ENCODE measurements at regions not wholly inside any gene's neighbourhood (a gene's known extent, or its start where the extent isn't known, plus 50 kb on each side); places are given as distances from the start of the nearest gene placed in this dataset.
"Not testable (repeated sequence)": the region's sequence is repeated elsewhere in the genome, so short reads cannot be mapped to it uniquely, and the experiment has no call there.

DNA sequence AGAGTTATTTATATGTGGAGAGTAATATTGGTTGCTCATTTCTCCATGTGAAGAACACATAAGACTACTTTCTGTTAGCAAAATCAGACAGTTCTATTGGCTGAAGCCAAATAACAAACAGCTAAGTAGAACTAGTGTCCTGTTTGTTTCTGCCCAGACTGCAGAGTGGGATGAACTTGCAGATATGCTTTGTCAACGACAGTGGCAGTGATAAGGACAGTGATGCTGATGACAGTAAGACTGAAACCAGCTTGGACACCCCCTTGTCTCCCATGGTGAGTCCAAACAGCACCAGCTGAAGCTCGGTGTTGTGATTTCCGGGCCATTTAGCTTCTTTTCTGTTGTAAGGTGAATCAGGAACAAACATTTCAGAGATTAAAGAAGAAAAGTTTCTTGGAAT, 102.6 kb upstream of the IL12A start:
- no peak for DNase-seq

DNA sequence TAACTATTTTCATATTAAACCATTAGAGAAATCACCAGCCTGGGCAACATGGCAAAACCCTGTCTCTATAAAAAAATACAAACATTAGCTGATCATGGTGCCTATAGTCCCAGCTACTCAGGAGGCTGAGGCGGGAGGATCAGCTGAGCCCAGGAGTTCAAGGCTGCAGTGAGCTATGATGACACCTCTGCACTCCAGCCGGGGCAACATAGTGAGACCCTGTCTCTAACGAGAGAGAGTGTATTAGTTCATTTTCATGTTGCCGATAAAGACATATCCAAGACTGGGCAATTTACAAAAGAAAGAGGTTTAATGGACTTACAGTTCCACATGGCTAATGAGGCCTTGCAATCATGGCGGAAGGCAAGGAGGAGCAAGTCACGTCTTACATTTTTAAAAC, 102.1 kb upstream of the IL12A start:
- DNase-seq, result not testable (repeated sequence)

DNA sequence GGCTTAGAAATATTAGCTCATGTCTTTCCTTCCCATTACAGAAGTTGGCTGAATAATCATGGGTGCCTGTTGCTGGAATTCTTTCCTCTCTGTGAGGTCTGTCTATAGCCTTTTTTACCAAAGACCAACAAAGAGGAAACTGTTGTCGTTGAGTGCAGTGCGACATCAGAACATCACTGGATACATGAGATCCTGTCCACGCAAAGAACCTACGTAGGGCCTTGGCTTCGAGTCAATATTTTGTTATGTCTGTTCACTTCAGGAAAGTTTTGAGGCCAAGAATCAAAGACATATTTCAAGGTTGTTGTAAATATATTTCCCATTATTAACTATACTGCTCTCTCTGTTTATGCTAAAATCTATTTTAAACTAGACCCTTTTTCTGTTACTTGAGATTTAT, 101.5 kb upstream of the IL12A start:
- DNase-seq, result no peak

DNA sequence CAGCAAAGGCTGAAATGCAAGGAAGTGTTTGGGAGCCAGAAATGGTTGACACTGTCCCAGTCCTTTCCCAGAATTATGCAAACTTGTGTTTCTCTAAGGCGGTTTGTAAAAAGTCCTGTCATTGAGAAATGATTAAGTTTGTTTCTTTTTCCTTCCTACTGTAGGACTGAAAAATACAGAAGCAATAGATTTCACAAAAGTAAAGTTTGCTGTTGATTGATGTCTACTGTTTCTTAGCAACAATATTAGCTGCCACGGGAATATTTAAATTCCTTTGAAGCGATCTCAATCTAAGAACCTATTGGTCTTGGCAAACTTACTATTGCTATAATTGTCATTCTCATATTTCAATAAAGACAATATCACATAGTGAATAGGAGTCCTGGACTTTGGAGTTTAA, 100.7 kb upstream of the IL12A start:
- DNase-seq, result no peak

DNA sequence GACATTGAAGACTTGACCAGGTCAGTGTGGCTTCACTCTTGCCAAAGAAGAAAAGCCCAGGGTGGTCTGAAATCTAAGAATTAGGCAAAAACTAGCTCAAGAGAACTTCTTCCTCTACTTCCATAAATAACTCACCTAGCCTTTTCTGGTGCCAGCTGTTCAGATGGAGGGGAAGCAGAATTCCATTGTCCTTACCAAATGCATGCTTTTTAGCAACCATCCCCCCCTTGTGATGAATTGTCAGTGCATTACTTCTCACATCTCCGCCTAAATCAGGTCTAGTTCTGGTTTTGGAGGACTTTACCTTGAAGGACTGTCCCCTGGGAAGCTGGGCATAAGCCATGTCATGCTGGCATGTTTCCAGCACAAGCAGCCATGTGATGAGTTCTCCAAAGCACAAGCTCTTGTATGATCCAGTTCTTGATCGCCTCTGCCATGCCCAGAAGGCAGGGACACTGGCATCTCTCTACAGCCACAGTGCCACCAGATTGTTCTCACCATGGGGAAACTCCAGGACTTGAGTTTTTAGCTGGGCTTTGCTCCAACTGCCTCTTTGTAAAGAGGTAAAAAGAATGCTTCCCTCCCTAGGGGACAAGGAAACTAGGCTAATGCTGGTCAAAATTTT, 96.4 kb upstream of the IL12A start:
- no peak for DNase-seq

DNA sequence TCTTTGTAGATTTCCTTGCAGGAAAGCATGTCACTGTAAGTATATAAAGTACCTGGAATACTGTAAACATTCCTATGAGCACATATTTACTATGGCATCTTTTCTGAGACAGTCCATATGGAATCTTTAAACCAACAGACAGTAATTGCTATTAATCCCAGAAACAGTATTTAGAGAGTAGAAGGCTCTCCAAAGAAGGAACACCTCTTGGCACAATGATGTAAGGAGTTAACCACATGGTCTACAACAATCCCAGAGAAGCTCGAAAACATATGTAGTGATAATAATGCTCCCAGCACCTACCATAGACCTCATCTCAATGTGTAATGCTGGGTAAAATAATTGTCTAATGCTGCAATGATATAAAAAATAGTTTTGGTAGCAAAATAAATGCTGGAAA, 95.8 kb upstream of the IL12A start:
- DNase-seq, result no peak

DNA sequence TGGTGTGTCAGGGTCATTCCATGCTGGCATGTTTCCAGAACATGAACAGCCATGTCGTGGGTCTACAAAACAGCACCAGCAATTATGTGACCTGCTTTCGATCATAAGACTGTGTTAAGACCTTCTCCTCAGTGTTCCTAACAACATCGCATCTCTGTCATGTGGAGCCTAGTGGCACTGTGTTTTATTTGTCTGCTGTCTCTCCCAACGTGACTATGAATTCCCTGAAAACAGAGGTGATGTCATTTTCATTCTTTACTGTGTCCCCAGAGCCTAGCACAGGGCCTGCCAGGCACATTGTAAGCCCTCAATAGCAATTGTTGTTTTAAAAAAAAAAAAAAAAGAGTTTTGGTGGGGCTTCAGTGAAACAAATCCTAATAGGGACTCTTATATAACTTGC, 94.2 kb upstream of the IL12A start:
- no peak for DNase-seq

DNA sequence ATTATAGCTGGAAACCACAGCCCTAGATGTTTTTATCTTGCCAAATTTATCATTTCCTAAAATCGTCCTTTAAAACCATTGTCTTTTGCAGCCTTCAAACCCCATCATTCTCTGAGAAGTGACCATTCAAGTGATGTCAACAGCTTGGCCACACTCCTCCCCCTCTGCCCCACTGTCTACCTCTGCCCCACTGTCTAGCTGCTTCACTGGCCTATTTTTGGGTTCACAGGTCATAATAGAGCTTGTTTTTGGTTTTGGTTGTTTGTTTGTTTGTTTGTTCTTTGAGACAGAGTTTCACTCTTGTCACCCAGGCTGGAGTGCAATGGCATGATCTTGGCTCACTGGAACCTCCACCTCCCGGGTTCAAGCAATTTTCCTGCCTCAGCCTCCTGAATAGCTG, 93.2 kb upstream of the IL12A start:
- no peak for DNase-seq

DNA sequence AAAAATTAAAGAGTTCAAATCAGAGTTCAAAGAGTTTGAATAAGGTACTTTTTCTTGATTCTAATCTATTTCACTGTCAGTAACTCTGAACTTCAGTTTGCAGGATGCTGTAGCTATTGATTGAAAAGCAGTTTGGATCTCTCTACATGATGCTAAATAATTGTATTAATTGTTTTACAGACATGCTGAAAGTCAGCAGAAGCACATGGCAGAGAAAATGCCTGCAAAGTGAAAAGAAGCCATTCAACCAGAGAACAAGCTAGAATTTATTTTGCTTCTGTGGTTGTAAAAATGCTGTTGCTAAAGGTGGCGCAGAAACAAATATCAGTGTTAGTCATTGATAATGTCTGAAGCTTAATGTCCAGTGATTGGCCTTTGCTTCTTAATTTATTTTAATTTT, 92.1 kb upstream of the IL12A start:
- no peak for DNase-seq

DNA sequence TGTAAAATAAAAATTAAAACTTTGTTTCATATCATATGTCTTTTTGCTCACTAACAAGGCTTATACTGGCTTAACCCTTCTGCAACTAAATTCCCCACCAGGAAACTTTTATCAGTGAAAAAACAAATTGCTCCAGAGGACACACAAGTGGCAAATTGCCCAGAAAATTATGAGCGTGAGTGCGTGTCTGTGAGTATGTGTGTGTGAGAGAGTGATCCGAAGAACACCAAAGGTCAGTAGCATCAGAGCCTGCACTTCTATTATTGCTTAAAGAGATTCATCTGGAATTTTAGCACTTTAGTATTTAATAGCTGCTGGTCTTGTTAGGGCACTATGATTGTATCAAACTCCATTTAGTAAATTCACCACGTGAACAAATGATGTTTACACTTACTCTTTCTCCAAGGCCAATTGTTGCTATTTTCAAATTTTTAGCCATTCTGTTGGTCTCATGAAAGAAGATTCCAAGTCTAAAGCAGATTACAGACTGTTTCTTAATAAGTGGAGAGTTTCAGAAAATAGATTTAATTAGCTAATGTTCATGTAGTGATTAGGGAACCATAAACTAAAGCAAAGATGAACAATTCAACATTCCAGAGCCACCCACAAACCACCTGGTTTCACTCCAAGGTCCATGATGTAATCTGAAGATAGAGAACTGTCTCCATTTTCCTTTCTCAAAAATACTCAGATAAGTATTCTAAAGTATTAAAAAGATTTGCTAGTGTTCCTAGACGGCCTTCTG, 91.1 kb upstream of the IL12A start:
- no peak for DNase-seq

DNA sequence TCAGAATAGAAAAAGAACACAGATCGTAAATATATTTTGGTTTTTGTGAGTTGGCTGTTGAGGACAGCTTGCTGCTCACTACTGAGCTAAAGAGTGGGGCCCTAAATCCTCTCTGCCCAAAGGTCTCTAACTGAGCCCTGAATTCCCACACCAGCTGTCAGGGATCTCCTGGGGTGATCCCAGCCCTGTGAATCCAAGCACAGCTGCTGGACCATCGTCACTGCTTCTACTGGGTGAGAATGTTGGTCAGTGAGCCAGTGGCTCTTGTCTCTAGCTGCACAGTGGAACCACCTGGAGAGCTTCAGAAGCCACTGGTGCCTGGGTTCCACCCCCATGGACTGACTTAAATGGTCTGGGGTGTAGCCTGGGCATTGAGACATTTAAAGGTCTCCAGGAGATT, 90.5 kb upstream of the IL12A start:
- no peak for DNase-seq

DNA sequence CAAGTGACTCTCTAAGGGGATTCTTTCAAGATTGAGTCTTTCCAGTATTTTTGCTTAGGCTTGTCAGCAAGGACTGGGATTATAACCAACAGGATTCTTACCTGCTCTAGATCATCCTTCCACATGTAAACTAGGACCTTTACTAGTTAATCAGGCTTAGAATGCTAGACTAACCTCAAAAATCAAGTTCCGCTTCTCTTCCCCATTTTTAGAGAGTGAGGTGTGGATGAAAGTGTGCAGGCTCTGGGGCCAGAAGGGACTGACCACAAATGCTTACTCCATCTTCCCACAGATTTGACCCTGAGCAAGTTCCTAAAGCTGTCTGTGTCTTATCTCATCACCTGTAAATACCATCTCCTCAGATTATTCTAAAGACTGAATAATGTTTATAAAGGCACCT, 89.5 kb upstream of the IL12A start:
- no peak for DNase-seq

DNA sequence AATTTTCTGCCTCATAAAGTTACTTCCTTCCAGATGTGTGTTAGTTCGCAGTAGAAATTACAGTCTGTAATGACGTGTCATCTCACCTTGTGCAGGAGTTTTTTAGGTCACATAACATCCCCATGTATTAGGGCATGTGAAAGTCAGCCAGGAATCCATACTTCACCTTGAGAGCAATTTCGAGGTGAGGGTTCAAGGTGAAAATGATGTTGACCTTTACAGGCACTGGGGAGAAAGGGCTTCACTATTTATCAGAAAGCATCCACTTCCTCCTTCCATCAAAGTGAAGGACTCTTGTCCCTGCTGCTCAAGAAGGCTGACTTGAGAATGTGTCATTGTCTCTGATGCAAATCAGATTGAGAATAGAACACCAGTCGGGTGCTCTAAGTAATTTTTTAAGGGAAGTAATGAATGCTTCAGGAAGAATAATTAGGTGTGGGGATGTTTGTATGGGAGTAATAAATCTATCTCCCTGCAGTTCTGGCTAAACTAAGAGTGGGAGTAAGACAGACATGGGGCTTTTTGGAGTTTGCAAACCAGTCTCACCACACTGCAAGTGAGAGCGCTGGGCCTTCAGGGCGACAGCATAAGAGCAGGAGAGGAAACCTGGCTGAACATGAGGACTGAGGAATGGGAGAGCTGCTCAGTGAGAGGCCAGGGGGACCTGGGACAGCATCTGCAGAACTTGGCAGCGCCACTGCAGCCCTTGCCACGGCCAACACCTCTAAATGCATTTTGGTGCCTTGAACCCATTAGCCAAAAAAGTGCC, 85.9 kb upstream of the IL12A start:
- DNase-seq, result no peak

DNA sequence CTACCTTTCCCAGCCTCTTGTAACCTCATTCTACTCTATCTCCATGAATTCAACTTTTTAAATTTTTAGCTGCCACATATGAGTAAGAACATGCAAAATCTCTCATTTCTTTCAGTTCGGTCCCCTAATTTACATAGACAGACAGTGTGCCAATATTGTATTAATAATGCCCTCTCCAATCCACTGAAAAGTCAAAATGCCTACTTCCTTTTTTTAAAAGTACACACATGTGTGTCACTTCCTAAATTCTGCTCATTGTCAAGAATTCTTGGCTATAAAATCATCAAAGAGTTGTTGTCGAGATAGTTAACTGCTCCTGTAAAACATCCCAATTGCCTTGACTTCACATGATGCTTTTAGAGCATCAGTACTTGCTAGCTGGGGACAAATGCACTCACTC, 84.2 kb upstream of the IL12A start:
- no peak for DNase-seq

DNA sequence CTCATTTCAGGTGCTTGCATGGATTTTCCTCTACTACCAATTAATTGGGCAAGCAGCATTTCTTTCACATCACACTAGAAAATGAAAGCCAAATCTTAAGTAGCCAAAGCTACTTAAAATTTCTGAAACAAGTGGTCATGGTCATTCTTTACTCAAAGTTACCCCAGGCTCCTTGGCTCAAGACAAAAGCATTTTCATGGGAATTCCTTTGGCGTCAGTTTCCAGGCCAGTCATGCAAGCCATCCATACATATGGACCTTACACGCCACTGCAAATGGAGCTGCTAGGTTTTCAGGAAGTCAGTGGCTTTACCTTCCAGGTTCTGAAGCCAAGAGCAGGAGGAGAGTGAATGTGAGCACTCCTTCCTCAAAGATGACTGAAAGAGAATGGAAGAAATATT, 83.7 kb upstream of the IL12A start:
- DNase-seq, result no peak

DNA sequence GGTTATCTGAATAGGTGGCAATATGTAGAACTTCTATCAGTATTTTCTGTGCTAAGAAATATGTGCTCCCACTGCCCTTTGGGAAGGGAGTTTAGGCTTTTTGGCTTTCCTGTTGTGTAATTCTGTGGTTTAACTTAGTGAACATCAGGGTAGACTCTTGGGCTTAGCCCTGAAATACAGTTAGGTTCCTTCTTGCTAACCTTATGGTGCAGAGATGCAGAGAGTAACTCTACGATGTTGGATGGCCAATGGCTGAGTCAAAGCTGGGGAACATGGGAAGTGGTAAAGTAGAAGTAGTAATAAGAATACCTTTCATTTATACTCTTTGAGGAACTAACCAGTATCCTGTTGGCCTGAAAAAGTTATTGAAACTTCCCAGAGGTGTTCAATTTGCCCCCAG, 80.8 kb upstream of the IL12A start:
- no peak for DNase-seq

DNA sequence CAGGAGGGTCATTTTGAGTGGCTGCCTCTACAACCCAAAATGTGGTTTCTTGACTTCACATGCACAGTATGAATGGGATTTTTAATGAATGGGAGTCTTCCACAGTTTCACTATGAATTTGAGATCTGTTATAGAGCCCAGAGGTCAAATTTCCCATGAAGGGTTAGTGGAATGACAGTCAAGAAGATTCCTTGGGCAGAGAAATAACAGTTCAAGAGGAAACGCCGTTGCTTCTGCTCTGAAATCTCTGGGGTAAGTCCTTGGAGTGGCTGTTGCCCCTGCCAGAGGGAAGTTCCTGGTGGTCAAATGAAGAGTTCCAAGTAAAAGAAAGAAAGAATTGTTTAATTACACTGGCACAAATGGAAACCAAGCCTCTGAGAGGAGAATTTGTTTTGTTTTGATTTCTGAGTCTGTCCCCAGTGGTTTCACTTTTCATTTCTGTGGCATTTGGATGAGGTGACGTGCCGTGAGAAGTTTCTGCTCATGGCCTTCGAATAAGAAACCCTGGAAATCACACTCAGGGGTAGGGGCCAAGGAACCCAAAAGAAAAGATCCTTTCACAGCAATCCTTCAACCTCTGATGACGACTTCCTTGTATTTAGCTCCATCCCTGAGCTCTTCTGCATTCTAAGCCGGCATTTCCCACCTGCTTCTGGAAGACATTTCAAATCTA, 77.5 kb upstream of the IL12A start:
- DNase-seq, result no peak

DNA sequence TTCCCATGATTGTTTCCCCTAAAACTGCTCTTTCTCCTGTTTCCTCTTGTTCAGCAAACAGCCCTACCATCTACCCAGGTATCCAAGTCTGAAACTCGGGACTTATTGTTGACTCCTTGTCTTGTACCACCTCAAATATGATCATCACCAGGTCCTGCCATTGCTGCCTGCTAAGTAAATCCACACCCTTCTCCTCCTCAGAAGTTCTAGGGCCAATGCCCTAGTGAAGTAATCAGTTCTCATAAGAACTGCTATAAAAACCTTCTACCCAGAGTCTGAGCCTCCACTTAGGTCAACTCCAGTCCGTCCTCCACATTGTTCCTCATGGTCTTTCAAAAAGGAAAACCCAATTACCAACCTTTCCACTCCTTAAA, 77.0 kb upstream of the IL12A start:
- no peak for DNase-seq

DNA sequence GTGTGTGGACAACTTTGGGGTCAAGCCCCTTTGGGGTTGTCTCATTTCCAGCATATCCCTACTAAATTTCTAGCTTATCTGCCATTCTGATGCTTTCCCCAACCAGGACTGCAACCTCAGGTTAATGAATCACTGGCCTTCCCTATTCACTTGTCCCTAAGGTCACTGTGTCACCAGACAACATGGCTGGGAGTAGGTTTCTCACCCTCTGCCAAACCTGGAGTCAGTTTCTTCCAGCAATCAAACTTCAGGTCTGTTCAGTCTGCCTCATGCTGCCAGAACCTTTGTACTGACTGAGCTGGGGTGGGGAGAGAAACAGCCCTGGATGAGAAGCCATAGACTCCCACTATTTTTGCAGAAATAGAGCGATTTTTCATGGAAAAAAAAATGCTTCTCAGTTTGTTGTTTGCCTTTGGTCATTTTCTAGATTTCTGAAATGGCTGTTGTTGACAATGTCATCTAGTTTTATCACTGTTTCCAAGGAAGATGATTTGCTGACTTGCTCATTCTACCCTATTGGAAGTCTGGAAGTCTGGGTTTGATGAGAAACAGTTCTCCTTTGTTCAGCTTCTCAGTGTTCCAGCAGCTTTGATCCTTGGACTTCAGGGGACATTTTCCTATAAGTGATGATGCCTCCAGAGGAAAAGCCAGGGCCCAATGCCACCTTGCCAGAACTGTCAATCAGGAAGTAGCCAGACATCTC, 74.8 kb upstream of the IL12A start:
- DNase-seq, result no peak

DNA sequence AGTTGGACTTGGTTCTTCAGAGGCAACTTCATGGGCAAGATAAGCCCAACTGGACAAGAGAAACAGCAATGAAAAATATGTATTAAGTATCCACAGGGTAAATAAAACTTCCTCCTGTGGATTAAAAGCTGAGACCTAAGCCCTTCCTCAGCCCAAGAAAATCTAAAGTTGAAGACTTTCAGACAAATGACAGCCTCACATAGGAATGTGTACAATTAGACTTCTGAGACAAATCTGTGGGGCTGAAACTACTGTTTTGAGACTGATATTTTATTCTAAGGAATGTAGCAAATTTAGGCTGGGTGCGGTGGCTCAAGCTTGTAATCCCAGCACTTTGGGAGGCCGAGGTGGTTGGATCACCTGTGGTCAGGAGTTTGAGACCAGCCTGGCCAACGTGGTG, 74.2 kb upstream of the IL12A start:
- DNase-seq, result no peak

DNA sequence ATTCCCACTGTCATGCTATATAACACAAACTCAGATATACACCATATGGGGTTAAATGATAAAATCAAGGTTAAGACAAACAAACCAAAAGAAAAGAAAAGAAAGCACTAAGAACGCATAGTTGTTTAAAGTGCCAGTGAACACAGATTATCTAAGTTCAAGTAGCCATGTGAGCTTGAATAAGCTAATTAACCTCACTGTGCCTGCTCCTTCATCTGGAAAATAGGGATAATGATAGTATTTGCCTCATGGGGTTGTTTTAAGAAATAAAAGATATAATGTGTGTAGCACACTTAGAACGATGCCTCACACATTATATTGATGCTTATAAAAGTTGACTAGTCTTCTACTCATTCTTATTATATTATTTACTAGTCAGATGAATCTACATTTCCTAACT, 72.6 kb upstream of the IL12A start:
- DNase-seq, result no peak

DNA sequence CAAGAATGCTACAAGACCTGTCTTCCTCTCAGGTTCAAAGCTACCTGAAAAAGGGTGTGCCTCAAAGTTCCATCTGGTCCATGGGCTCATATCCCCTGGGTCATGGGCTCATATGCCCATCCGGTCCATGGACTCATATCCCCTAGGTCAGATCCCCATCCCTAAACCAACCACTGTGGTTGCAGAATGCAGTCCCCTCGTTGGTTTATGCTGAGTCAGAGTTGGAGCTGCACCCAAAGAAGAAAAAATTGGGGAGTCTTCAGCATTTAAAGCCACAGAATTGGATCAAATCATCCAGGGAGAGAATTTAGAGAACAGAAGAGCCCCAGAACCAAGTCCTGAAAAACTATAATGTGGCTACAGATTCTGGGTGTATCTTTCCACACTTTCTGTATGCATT, 71.5 kb upstream of the IL12A start:
- DNase-seq, result no peak

DNA sequence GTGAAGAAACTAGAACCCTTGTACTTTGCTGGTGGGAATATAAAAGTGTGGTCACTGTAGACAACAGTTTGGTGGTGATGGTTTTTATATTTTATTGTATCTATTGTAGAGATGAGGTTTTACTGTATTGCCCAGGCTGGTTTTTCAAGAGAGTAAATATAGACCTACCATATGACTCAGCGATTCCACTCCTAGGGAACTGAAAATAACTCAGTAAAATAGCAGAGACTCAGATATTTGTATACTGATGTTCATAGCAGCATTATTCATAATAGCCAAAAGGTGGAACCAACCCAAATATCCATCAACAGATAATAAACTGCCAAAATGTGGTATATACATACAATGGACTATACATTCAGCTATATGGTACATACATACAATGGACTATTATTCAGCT, 68.8 kb upstream of the IL12A start:
- no peak for DNase-seq

Measured in midbrain (tissue), 1 donor.